Stimulated activated CD8-positive, alpha-beta memory T cell treated with anti-CD3 and anti-CD28 coated beads, Interleukin-12 subunit alpha, Interleukin-12 subunit beta, amount 100 ng/mL, for 24 hours (primary cell): ENCODE measurements at regions not wholly inside any gene's neighbourhood (a gene's known extent, or its start where the extent isn't known, plus 50 kb on each side); places are given as distances from the start of the nearest gene placed in this dataset.

ENCODE experiments used
- DNase-seq: peaks from one replicate; pipeline ENCODE4 v3.0.0-alpha.2; 2020; ENCODE audit errors: extremely low read depth

DNA sequence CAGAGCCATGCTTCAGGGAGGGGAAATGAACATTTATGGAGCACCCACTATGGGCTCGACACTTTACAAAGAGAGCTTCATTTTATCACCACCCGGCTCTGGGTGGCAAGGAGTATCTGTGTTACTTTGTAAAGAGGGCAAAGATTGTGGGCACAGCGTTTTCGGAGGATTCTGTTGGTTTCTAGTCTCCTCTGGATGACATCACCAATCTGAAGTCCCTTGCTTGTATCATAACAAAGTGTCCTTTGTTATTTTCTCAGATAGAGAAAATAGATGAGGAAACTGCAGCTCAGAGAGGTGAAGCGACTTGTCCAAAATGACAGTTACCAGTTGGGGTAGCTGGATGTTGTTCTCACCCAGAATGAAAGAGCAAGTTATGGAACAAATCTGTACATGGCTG lies 162.8 kb downstream of the GLI2 start:
- no peak for DNase-seq

GRCh38 chr2:120898961-120899750 lies 163.5 kb downstream of the GLI2 start:
- DNase-seq: no peak

DNA sequence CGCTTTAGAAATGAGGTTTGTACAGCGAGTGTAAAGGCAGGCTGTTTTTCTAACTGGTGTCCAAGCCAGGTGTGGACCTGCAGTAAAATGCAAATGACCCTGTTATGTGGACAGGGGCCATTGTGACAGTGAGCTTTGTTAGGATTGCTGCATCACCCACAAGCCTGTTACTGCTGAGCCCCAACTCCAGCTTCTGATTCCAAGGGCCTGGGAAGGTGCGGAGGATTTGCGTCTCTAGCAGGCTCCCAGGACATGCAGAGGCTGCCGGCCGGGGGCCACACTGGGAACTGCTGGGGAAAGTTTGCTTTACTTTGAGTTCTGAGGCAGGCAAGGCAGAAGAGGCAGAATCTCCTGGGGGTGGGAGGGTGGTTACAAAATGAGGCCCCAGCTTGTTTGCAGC lies 164.1 kb downstream of the GLI2 start:
- no peak for DNase-seq

DNA sequence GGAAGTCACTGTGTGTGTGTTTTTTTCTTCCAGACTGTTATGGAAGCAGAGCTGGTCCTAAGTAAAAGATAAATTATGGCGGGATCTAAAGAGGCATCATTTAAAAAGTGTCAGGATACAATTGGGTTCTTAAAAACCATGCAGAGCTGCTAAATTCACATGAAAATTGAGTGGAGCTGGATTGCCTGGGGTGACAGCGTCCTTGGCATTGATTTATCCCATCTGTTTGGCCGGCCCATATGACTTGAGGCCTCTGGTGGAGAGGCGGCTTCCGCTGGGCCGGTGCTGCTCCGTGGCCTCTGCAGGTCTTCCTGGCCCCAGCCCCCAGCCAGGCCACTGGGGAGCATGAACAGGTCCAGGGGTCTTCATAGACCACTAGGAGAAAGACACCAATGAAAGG lies 165.5 kb downstream of the GLI2 start:
- DNase-seq: no peak

GRCh38 chr2:120902592-120902991 lies 166.9 kb downstream of the GLI2 start:
- DNase-seq: no peak

- no peak for DNase-seq
Observed at GRCh38 chr2:120904379-120904778, 168.7 kb downstream of the GLI2 start.

DNA sequence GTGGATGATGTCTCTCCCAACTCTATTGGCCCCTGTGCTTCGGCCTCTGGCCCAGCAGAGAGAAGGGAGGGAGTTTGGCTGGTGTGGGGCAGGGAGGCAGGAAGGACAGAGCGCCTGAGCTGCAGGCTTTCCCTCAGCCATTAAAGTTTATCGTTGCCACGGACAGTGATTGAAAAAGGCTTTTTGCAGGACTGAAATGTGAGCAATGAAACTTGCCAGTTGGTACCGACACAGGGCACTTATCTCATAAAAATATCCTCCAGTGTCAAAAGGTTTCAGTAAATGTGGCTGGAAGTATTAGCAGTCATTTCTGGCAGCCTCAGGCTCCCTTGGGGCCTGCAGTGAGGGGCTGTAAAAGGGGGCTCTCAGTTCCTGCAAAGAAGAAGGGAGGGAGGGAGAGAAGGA lies 169.2 kb downstream of the GLI2 start:
- no peak for DNase-seq

- DNase-seq: no peak
Observed at GRCh38 chr2:120905298-120905697, 169.6 kb downstream of the GLI2 start.

DNA sequence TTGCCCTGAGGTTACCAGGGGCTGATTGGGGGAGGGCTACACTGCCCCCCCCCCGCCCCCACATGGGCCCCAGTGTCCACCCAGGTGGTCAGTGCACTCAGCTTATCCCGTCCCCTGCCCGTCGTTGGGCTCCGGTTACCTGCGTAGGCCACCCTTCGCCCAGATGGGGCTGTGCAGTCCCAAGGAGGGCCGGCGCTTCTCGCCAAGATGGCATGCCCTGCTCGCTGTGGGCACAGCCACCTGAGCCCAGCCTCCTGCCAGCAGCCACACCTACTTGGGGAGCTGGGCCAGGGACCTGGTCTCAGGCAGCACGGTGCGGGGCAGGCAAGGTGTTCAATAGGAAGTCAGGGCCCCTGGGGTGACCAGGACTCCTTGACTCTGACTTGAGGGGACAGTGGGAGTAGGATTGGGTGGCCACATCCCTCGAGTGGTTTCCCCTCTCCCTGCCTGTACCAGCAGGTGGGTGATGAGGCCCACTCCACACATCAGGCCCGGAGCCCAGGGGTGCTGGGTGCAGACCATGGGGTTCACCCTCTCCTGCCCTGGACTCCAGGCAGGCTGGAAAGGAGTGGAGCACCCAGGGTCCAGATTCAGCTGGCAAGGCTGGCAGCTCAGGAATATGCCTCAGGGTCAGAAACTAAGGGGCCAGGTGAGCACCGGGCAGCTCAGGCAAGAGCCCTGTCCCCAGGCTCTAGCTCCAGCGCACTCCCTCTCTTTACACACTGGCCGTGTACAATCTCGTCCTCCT lies 170.3 kb downstream of the GLI2 start:
- no peak for DNase-seq

DNA sequence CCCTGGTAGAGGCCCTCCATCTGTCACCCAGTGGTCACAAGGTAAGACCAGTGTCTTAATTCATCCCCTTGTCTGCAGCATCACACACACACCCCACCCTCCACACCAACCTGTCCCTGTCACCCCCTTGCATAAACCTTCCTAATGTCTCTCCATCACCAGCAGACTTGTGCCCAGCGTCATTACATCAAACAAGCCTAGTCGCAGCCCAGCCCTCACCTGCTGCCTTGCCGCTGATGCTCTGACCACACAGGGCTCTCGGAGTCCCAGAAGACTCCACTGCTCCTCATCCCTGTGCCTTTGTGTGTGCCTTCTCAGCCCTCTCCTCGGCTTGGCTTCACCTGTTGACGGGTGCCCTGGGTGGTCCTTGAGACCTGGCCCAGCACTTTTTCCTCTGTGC lies 171.2 kb downstream of the GLI2 start:
- no peak for DNase-seq

GRCh38 chr2:120907822-120908221 lies 172.2 kb downstream of the GLI2 start:
- DNase-seq: no peak

GRCh38 chr2:120908314-120908975 lies 172.8 kb downstream of the GLI2 start:
- DNase-seq: no peak

DNA sequence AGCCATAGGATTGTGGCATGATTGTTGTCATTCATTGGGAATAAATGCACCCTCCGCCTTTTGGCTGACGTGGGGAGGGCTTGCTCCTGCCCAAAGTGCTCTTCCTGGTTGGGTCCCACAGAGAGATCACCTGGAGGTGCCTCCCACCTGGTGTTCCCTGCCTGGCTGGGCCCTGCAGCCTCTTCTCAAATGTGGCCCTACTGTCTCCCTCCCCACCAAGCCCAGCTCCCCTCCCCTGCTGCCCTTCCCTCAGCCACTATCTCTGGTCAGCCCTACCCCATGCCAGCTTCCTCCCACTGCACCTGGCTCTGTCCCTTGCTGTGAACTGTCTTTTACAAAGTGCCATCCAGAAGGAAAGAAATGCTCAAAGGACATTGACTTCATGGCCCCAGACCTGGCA lies 173.4 kb downstream of the GLI2 start:
- DNase-seq: no peak

GRCh38 chr2:120910164-120910563 lies 174.5 kb downstream of the GLI2 start:
- DNase-seq: no peak

DNA sequence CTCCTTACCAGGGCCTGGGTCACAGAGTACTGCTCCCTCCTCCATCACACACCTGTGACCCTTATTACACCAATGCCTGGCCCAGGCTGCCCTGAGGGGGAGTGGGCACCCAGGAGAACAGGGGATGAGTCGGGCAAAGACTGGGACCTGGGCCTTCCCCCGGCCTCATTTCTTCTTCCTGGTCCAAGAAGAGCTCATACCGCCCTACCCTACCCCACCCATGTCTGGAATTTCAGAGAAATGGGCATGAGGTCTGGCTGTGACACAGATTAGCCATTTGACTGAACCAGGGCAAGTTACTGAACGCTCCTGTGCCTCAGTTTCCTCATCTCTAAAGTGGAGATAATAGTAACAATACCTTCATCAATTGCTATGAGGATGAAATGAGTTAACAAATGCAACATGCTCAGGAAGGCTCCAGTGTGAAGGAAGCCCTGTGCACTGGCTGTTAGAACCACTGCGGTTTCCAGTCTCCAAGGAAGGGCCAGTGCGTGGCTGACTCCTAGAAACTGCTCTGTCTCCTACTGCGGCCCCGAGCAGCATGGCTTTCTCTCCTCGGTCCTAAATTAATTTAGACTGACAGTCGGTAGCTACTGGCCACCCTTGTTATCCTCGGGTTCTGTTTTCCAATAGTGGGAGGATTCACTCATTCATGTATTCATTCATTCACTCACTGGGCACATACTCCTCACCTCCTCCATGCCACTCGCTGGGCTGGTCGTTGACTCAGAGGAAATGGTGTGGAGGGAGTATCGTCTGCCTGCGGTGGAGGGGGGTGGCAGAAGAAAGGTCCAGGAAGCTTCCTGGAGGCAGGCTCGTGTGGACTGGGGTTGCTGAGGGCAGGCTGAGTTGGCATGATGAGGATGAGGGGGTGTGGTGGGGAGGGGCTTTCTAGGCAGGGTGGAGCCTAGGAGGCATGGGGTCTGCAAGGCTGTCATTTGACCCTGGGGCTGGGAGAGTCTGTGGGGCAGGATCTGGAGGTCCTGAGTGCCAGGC lies 175.6 kb downstream of the GLI2 start:
- DNase-seq: no peak

DNA sequence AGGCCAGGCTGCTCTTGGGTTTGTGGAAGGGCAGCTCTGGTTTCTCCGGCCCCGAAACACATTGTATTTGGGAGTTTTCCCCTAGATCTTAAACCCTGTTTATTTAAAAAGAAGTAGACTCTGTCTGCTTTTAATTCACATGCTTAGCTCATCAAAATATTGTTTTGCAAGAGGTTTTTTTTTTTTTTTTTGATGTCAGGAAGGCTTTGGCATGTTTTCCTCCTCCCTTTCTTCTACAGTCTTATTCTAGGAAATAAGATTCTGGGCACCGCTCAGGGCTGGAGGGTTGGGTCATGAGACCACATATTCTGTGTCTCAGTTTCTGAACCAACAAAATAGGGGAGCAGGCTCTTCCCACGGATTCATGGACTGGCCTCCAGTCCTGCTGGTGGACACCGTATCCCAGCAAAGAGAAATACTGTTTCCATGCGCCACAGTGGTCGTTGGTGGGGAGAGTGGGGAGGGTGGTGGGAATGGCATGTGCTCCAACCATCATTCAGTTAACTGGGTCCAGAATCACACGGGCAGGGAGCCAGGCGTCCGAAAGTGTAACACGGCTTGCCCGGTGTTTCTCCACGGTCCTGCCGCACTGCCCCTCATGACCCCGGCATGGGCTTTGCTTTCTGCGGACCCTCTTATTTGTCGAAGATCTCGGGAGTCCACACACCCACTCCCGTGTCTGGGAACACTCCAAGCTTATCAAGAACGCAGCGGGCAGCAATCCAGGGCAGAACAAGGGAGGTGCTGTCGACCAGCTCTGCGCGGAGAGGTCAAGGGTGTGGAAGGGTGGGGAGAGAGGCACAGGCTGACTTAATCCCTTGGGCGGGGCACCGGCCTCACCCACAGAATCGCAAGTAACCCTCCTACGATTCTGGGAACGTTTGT lies 176.7 kb downstream of the GLI2 start:
- no peak for DNase-seq

DNA sequence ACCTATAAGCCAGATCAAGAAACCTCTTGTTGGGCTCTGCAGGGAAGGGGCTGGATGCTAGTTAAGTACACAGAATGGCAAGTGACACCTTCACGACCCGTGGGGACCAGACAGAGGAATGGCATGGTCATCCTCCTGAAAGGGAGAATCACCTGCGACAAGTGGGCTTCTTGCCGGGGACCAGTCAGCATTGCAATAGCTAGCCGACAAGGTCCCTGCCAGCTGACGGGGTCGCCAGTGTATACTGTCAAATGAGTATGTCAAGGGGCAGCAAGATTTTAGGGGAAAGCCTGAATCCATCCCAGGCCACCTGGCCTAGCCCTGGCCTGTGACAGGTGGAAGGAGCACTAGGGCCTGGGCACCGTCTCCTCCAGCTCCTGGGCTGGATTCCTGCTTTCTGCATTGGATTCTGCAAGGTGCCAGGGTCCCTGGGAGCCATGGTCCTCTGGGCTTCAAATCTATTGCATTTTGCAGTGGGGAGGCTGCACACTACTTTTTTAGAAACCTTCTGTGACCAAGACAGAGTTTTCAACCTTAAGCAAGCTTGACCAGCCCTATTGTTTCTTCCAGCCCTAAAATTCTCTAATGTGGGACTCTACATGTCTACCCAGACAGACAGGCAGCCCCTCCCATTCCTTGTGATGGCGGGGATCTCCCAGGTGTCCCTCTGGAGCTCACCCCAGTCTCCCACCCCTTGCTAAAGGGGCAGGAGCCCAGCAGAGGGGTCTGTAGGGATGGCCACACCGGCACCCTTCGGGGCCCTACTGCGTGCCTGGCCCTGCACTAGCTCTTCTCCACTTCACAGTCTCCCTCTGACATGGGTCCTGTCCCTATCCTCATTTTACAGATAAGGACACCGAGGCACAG lies 178.5 kb downstream of the GLI2 start:
- no peak for DNase-seq

DNA sequence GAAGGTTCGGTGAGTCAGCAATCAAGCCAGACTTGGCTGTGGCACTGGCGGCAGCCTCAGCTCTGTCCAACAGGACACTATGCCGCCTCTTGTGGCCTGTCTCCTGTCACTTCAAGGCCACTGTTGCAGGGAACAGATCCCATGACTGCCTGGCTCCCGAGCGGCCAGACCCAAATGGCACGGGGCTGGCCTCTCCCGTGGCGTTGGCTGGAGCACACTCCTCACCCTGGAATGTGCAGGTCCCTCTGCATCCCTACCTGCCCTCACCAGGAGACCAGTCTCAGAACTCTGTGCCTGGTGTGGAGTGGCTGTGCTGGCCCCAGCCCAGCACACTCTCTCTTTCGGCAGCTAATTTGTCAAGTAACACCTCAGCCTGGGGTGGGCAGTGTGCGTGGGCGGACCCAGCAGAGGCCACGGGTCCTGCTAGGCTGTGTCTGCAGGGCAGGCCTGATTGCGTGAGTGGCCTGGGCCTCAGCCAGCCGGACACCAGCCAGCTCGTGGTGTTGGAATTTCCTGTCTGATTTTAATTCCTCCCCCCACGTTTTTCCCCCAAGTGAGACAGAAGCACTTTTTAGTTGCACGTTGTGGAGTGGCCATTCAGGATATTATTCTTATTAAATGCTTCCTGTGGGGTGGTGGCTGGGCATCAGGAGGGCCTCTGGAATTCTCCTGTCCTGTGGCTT lies 179.3 kb downstream of the GLI2 start:
- no peak for DNase-seq

- DNase-seq: no peak
Observed at GRCh38 chr2:120915670-120916069, 180.0 kb downstream of the GLI2 start.
